ENCODE measurements at regions not wholly inside any gene's neighbourhood (a gene's known extent, or its start where the extent isn't known, plus 50 kb on each side); places are given as distances from the start of the nearest gene placed in this dataset.

DNA sequence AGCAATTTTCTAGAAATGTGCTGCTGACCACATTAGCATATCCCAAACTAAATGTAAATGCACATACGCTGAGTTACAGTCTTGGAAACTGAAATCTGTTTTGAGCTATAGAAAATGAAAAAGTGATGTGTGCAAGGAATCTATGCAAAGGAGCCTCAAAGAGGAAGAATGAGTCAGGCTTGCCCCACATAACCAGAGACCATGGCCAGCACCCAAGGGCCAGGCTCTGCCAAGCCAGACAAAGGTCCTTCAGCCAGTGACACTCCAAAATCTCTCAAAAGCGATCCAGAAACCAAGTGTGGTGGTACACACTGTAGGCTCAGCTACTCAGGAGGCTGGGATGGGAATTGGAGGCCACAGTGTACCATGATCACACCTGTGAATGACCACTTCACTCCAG, 195.2 kb downstream of the TOMM20 start:
- no peak overlapping the region for H3K27ac ChIP-seq (ENCODE audit: low read length)
- no peaks in the 10 kb centered on the region for H3K27me3 Mint-ChIP-seq (ENCODE audit: low read depth in 2 of 2)
- no peak overlapping the region for H3K4me3 ChIP-seq (ENCODE audit: low read length)
- TF ChIP-seq, protein P1, sequence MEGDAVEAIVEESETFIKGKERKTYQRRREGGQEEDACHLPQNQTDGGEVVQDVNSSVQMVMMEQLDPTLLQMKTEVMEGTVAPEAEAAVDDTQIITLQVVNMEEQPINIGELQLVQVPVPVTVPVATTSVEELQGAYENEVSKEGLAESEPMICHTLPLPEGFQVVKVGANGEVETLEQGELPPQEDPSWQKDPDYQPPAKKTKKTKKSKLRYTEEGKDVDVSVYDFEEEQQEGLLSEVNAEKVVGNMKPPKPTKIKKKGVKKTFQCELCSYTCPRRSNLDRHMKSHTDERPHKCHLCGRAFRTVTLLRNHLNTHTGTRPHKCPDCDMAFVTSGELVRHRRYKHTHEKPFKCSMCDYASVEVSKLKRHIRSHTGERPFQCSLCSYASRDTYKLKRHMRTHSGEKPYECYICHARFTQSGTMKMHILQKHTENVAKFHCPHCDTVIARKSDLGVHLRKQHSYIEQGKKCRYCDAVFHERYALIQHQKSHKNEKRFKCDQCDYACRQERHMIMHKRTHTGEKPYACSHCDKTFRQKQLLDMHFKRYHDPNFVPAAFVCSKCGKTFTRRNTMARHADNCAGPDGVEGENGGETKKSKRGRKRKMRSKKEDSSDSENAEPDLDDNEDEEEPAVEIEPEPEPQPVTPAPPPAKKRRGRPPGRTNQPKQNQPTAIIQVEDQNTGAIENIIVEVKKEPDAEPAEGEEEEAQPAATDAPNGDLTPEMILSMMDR (IDR thresholded peaks at IDR 0.05), result no peak
- H3K36me3 Mint-ChIP-seq, result no peaks in the 10 kb centered on the region
- peaks cover 11% of the 10 kb centered on the region for H3K4me1 ChIP-seq (ENCODE audit: control insufficient read depth, insufficient read depth, low read length)
- H3K9me3 ChIP-seq (ENCODE audit: control insufficient read depth, insufficient read depth, low read length), result no peaks in the 10 kb centered on the region
- no peak overlapping the region for H3K27ac Mint-ChIP-seq
- intact Hi-C loops (cut with micrococcal nuclease), result no loop called here
- H3K4me3 Mint-ChIP-seq, result no peak overlapping the region
- no peaks in the 10 kb centered on the region for H3K9me3 Mint-ChIP-seq
- DNase-seq (no peak), ATAC-seq (peak in 2 of 3 donors; percentile 34 to 59)
- 30% methylated on average over 2 of the region's 2 CpGs for WGBS (ENCODE audit: insufficient coverage)
- peaks cover 0 to 5% of the 10 kb centered on the region in 2 donors for H3K4me1 Mint-ChIP-seq
- H3K36me3 ChIP-seq (ENCODE audit: control insufficient read depth, insufficient read depth, low read length), result no peaks in the 10 kb centered on the region
- H3K27me3 ChIP-seq (ENCODE audit: control insufficient read depth, insufficient read depth, low read length), result no peaks in the 10 kb centered on the region

DNA sequence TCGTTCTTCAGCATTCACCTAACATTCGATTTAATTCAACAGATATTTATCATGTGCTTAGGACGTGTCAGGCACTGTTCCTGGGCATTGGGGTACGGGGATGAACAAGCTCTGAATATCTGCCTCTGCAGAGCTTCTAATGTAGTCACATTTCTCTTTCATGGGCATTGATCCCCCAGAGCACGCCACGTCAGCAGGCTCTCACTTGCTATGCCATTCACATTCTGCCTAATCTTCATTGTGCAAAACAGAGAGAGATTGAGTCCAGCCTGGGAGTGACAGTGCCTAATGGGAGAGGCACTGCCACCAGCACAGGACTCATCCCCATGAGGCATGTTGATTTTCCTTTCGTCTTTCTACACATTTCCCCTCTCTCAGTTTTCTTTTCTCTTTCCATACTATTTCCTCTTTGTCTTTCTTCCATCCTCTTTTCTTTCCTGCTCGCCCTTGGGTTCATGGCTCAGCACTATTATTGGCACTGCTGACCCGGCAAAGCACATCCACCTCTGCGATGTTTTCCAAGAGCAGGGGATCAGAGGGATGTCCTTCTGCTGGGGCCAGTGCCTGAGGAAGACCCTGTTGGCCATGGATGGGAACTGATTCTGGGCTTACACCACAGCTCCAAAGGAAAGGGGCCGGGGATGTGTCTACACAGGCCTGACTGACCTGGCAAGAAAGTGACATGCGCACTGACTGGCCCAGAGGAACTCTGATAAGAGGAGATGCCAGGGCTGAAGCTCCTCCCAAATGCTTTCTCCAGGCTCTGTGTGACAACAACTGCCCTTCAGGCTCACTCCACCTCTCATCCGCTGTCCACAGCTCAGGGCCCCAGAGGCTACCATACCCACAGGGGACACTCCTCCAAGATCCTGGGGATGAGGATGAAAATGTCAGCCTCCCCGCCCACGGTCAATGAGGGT, 195.9 kb downstream of the TOMM20 start:
- H3K4me3 ChIP-seq (ENCODE audit: low read length), result no peak overlapping the region
- 89% methylated on average over 15 of the region's 15 CpGs for WGBS (ENCODE audit: insufficient coverage)
- H3K27me3 ChIP-seq (ENCODE audit: control insufficient read depth, insufficient read depth, low read length), result no peaks in the 10 kb centered on the region
- TF ChIP-seq, protein P1 (IDR thresholded peaks at IDR 0.05), result no peak
- DNase-seq, result no peak
- no peak overlapping the region for H3K27ac ChIP-seq (ENCODE audit: low read length)
- Mint-ChIP-seq H3K9me3 (no peaks in the 10 kb centered on the region), H3K4me1 (peaks cover 4 to 8% of the 10 kb centered on the region in 2 donors), H3K27me3 (ENCODE audit: low read depth in 2 of 2) (peaks cover 0 to under 1% of the 10 kb centered on the region in 2 donors), H3K27ac (no peak overlapping the region), H3K36me3 (no peaks in the 10 kb centered on the region), H3K4me3 (no peak overlapping the region)
- no peaks in the 10 kb centered on the region for H3K9me3 ChIP-seq (ENCODE audit: control insufficient read depth, insufficient read depth, low read length)
- intact Hi-C loops (cut with micrococcal nuclease), result no loop called here
- ATAC-seq, result no peak
- no peaks in the 10 kb centered on the region for H3K36me3 ChIP-seq (ENCODE audit: control insufficient read depth, insufficient read depth, low read length)
- peaks cover 13% of the 10 kb centered on the region for H3K4me1 ChIP-seq (ENCODE audit: control insufficient read depth, insufficient read depth, low read length)

DNA sequence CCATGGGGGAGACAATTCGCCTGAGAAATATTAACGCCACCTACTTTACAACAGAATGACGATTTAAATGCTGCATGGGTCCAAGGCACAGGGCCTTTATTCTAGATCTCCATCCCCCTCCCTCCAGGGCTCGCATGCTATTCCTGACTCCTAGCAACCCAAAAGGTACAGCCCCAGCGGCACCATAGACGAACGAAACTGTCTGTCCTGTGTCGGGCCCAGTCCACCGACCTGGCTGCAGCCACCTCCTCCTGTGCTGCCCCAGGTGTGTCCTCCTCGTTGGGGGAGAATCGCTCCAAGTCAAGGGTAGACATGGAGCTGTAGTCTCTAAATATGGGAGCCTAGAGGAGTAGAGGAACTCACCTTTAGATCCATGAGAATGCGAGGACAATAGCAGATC, 196.5 kb downstream of the TOMM20 start:
- no peaks in the 10 kb centered on the region for H3K36me3 Mint-ChIP-seq
- Histone ChIP-seq H3K27ac (ENCODE audit: low read length) (no peak overlapping the region), H3K4me3 (ENCODE audit: low read length) (no peak overlapping the region), H3K36me3 (ENCODE audit: control insufficient read depth, insufficient read depth, low read length) (no peaks in the 10 kb centered on the region), H3K4me1 (ENCODE audit: control insufficient read depth, insufficient read depth, low read length) (peaks cover 20% of the 10 kb centered on the region), H3K9me3 (ENCODE audit: control insufficient read depth, insufficient read depth, low read length) (no peaks in the 10 kb centered on the region), H3K27me3 (ENCODE audit: control insufficient read depth, insufficient read depth, low read length) (no peaks in the 10 kb centered on the region)
- intact Hi-C loops (cut with micrococcal nuclease), result no loop called here
- TF ChIP-seq, protein P1 (IDR thresholded peaks at IDR 0.05), result no peak
- WGBS (ENCODE audit: insufficient coverage), result 93% methylated on average over 12 of the region's 12 CpGs
- no peak for ATAC-seq
- H3K4me3 Mint-ChIP-seq, result no peak overlapping the region
- H3K4me1 Mint-ChIP-seq, result peaks cover 10 to 15% of the 10 kb centered on the region in 2 donors
- H3K27me3 Mint-ChIP-seq (ENCODE audit: low read depth in 2 of 2), result peaks cover 0 to 3% of the 10 kb centered on the region in 2 donors
- H3K27ac Mint-ChIP-seq, result no peak overlapping the region
- H3K9me3 Mint-ChIP-seq, result no peaks in the 10 kb centered on the region
- DNase-seq, result no peak
